ENCODE measurements at regions not wholly inside any gene's neighbourhood (a gene's known extent, or its start where the extent isn't known, plus 50 kb on each side); places are given as distances from the start of the nearest gene placed in this dataset.
"Not testable (repeated sequence)": the region's sequence is repeated elsewhere in the genome, so short reads cannot be mapped to it uniquely, and the experiment has no call there.

DNA sequence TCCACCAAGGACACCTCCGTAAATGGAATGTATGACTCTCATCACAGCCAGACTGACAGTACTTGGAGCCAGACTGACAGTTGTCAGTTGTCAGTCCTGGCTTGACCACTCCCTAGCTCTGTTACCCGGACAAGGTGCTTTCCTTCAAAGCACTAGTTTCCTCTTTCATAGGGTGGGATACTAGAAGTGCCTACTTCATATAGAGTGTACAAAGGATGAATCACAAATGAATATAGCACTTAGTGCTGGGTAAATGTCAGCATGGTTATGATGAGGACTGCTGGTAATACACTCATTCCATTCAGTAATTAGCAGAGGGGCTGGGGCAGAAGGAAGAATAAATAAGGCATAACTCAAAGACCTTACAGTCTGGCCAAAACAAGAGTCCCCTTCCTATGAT is 91.4 kb downstream of the ARL4C start:
- peak; percentile 57 for DNase-seq

DNA sequence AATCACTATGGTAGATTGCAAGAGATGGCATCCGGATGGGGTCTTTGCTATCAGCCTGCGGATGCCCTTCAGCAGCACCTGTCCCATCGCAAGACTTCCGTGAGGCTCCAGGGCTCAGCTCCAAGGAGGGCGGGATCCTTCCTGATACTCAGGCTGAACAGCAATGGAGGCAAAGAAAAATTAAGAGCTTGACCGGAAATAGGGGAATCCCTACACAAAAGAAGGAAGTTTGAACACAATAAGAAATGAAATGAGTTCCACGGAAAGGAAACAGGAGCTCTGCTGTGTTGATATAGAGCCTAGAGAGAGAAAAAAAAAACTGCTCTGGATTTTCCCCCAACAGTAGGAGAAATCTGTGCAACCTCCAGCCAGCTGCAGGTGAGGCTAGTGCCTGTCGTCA is 91.9 kb downstream of the ARL4C start:
- no peak for DNase-seq

GRCh38 chr2:234403751-234404150 is 93.1 kb downstream of the ARL4C start:
- no peak for DNase-seq

GRCh38 chr2:234403074-234403473 is 93.8 kb downstream of the ARL4C start:
- DNase-seq: no peak

DNA sequence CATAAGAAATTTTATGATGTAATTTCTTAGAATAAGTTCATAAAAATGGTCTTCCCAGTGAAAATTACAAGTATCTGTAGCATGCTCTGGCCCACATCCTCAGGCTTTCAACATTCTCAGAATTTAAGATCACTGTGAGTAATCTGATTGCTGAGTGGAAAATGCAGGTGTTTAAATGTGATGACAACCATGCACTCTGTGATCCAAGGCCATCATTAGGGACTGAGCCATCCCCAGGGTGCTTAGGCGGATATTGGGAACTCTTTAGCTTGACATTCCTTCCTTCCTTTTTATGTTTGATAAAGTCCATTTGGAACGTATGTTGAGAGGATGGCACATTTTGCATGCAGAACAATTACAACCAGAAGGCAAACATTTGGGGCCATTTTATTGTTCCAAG is 95.5 kb downstream of the ARL4C start:
- no peak for DNase-seq

GRCh38 chr2:234399451-234400246 is 97.2 kb downstream of the ARL4C start:
- DNase-seq: no peak

- no peak for DNase-seq
Measured at GRCh38 chr2:234398531-234398930, 98.3 kb downstream of the ARL4C start.

GRCh38 chr2:234395891-234396420 is 100.9 kb downstream of the ARL4C start:
- DNase-seq: peak; percentile 92

GRCh38 chr2:234394450-234394849 is 102.4 kb downstream of the ARL4C start:
- DNase-seq: no peak

DNA sequence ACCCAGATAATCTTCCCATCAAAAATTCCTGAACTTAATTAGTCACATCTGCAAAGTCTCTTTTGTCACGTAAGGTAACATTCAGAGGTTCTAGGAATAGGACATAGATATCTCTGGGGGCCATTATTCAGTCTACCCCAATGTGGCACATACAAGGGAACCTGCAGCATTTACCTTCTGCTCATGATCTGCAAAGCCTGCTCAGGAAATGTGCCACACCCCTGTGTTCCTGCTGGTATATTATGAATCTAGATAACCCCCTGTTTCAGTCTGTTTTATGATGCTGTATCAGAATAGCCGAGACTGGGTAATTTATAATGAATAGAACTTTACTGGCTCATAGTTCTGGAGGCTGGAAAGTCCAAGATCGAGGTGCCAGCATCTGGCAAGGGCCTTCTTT is 103.5 kb downstream of the ARL4C start:
- no peak for DNase-seq

- no peak for DNase-seq
Measured at GRCh38 chr2:234392041-234392615, 104.8 kb downstream of the ARL4C start.

DNA sequence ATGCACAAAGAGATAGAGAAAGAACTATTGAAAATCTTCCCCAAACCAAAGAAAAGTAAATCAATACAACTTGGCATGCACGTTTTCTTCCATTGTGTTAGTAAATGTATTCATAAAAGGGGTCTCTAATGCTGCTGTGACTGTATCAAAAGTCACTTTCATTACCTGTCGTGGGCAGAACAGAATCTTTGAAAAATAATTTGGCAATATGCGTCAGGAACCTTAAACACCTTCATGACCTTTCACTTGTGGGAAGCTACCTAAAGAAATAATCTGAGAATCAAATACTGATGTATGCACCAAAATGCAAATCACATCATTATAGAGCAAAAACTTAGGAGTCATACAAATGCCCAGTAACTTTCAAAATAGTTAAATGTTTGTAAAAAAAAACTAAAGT is 105.3 kb downstream of the ARL4C start:
- no peak for DNase-seq

DNA sequence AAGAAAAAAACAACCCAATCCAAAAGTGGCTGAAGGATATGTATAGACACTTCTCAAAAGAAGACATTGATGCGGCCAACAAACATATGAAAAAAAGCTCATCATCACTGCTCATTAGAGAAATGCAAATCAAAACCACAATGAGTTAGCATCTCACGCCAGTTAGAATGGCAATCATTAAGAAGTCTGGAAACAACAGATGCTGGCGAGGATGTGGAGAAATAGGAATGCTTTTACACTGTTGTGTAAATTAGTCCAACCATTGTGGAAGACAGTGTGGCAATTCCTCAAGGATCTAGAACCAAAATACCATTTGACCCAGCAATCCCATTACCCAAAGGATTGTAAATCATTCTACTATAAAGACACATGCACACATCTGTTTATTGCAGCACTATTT is 107.2 kb downstream of the ARL4C start:
- not testable (repeated sequence) for DNase-seq

DNA sequence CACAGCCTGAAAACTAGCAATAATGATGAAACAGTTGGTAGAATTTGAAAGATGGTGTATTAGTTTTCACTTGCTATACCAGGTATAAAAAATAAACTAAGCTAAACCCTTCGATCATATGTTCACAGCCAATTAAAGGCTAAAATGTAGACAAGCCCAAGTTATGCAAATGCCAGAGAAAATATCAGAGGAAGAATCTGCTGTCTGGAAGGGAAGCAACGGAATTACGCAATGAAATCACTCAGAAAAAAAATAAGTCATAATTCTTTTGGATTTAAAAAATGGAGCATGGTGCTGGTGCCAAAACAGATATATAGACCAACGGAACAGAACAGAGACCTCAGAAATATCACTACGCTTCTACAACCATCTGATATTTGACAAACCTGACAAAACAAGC is 108.3 kb downstream of the ARL4C start:
- no peak for DNase-seq

DNA sequence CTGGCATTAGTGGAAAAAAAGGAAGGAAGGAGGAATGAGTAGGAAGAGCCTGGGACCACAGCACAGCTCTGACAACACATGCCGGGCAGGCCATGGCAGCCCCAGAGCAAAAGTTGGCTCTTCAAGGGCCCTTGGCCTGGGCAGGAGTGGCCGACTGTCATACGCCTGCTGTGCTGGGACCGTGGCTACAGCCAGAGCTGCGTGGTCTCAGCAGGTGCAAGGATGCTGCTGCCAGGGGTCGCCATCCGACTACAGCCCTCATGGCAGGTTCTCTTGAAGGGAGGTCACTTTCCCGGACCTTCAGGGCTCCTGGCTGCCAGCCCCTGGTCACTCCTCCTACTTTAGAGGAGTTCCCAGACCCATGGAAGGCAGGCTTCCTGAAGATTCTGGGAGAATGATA is 109.9 kb downstream of the ARL4C start:
- no peak for DNase-seq

DNA sequence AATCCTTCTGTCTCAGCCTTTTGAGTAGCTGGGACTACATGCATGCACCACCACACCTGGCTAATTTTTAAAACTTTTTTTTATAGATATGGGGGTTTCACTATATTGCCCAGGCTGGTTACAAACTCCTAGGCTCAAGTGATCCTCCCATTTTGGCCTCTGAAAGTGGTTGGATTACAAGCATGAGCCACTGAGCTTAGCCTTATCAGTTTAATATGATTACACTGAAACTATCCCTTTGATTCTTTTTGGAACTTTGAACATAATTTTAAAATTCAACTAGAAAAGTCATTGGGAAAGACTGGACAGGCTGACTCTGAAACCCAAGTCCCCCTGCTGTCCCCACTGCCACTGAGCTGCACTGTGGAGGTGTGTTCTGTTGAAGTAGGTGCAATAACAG is 114.8 kb downstream of the ARL4C start:
- no peak for DNase-seq

DNA sequence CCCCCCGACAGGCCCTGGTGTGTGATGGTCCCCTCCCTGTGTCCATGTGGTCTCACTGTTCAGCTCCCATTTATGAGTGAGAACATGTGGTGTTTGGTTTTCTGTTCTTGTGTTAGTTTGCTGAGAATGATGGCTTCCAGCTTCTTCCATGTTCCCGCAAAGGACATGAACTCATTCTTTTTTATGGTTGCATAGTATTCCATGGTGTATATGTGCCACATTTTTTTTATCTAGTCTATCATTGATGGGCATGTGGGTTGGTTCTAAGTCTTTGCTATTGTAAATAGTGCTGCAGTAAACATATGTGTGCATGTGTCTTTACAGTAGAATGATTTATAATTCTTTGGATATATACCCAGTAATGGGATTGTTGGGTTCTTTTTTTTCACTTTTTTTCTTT is 117.9 kb downstream of the ARL4C start:
- not testable (repeated sequence) for DNase-seq

DNA sequence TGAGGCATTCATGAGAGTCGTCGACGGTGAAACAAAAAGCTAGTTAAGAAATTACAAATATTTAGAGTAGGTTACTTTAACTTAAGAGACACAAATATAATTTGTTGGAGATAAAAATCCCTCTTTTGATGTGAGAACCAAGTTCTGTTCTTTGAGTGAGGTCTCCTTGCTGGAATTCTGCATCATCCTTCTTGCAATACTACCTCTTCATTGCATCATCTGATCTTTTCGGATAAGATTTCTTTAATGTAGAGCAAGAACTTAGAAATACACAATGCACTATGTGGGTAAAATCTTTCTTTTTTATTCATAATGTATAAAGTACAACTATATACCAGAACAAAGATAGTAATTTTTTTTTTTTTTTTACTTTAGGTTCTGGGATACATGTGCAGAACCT is 118.4 kb downstream of the ARL4C start:
- DNase-seq: no peak

DNA sequence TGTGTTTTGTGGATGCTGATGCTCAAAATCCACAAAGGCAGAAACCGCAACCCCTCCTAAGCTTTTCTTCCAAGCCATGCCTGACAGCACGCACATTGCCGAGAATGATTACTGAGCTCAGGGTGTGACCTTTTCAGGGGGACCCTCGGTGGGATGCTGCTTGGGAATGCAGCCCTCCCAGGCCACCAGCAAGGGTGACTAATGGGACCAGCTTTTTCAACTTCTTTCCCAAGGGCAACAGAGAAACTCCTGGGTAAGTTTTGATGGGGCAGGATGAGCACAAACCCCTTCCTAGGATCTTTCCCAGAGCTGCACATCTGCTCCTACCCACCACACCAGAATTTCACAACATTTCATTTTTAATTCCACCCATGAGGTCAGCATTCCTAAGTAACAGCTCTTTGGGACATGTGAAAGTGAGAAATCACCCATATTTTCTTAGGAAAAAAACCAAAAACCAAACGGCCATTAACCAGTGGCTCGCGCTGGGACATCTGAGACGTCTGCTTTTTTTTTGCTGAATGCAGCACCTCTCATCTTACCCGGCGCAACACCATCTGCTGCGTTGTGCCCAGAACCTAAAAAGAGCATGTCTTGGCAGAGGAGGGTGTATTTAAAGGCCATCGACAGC is 119.0 kb downstream of the ARL4C start:
- no peak for DNase-seq

GRCh38 chr2:234376229-234376628 is 120.7 kb downstream of the ARL4C start:
- DNase-seq: no peak

DNA sequence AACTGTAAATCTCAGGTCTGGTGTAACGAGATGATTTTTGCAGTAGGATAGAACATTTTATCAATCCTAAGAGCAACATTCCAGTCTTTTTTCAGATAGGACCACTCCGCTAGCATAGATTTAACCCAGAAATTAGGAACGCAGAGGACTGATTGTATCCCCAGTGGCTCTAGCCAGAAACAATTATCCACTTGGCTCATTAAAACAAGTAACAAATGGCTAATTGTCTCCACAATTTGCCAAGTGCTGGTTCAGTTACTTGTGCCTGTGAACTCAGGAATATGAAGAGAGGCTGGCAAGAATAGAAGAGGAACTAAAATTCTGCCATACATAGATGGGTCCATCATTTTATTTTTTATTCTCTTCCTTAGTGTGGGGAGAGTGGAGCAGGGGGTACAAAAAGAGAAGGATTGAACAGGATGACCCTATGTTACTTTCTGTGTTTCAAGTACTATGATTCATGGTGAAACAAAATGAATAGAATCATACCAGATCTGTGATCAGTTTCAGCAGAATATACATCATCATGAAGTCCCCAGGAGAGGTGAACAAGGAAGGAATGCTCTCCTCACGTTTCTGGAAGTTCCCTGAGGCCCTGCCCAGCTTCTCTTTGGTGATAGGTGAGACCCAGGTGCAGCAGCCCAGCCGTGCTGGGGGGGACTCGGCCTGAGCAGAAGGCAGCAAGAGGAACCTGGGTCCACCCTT is 121.6 kb downstream of the ARL4C start:
- no peak for DNase-seq

GRCh38 chr2:234374736-234375135 is 122.1 kb downstream of the ARL4C start:
- no peak for DNase-seq

GRCh38 chr2:234374150-234374508 is 122.8 kb downstream of the ARL4C start:
- no peak for DNase-seq

All from DMS53 (cell line).